Nucleus accumbens (tissue), 56 donors: ENCODE measurements at regions not wholly inside any gene's neighbourhood (a gene's known extent, or its start where the extent isn't known, plus 50 kb on each side); places are given as distances from the start of the nearest gene placed in this dataset.

ENCODE experiments used
- DNase-seq, 56 donors: peaks; one replicate each; lab custom pipeline; 2025; lab: John Stamatoyannopoulos, UW

GRCh38 chr4:17339376-17339775 lies 172.5 kb downstream of the QDPR start:
- no peak for DNase-seq

GRCh38 chr4:17336986-17337385 lies 174.9 kb downstream of the QDPR start:
- DNase-seq, result no peak

- DNase-seq, result no peak
Observed at GRCh38 chr4:17336524-17336961, 175.3 kb downstream of the QDPR start.

- no peak for DNase-seq
Observed at GRCh38 chr4:17336069-17336468, 175.8 kb downstream of the QDPR start.

GRCh38 chr4:17335371-17335770 lies 176.5 kb downstream of the QDPR start:
- DNase-seq, result no peak

GRCh38 chr4:17332478-17332877 lies 179.4 kb downstream of the QDPR start:
- no peak for DNase-seq

- no peak for DNase-seq
Observed at GRCh38 chr4:17329046-17329445, 182.8 kb downstream of the QDPR start.

- no peak for DNase-seq
Observed at GRCh38 chr4:17328141-17328815, 183.6 kb downstream of the QDPR start.

GRCh38 chr4:17327591-17327990 lies 184.3 kb downstream of the QDPR start:
- DNase-seq, result no peak

- DNase-seq, result no peak
Observed at GRCh38 chr4:17326756-17327155, 185.1 kb downstream of the QDPR start.

- DNase-seq, result no peak
Observed at GRCh38 chr4:17325098-17325497, 186.8 kb downstream of the QDPR start.

GRCh38 chr4:17324386-17324830 lies 187.5 kb downstream of the QDPR start:
- DNase-seq, result peak in 37 of 56 donors; percentile 1 to 76 (median 28)

GRCh38 chr4:17323554-17324385 lies 188.1 kb downstream of the QDPR start:
- peak in 1 of 56 donors; percentile 48 for DNase-seq

- DNase-seq, result no peak
Observed at GRCh38 chr4:17322514-17322913, 189.4 kb downstream of the QDPR start.

- DNase-seq, result no peak
Observed at GRCh38 chr4:17320046-17320445, 191.8 kb downstream of the QDPR start.

GRCh38 chr4:17317526-17317925 lies 194.4 kb downstream of the QDPR start:
- DNase-seq, result peak in 4 of 56 donors; percentile 2 to 5 (median 4)

GRCh38 chr4:17316566-17316965 lies 195.3 kb downstream of the QDPR start:
- DNase-seq, result no peak

- DNase-seq, result no peak
Observed at GRCh38 chr4:17315459-17315858, 196.4 kb downstream of the QDPR start.

GRCh38 chr4:17313194-17313593 lies 198.7 kb downstream of the QDPR start:
- no peak for DNase-seq

- no peak for DNase-seq
Observed at GRCh38 chr4:17310269-17310652, 201.6 kb downstream of the QDPR start.

GRCh38 chr4:17309567-17310268 lies 202.2 kb downstream of the QDPR start:
- DNase-seq, result no peak
